ENCODE measurements at regions not wholly inside any gene's neighbourhood (a gene's known extent, or its start where the extent isn't known, plus 50 kb on each side); places are given as distances from the start of the nearest gene placed in this dataset.
"Not testable (repeated sequence)": the region's sequence is repeated elsewhere in the genome, so short reads cannot be mapped to it uniquely, and the experiment has no call there.

DNA sequence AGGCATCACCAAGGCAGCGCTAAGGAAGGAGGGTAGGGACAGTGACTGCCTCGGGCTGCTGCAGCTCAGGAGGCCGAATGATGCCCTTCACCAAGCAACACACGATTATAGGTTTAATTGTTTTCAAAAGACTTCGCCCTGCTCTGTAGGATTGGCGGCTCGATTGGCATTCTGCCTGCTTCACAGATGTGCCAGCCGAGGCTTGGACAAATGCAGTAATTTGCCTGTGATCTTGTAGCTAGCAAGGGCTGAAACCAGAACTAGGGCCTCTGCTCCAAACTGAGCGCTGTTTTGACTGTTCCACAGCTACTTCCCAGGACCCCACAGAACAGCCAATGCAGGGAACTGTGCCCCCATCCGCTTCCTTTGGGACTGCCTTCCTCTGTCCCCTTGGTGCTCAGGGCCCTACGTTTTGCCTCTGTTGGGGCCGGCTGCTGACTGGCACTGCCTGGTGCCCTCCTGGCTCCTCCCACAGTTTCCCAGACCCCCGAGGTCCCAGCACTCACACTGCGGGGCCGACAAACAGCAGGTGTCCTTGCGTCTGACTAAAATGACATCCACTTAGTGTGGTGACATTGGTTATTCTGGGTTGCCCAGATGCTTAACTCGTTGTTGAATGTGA is 62.6 kb upstream of the EN2 start:
- DNase-seq (ENCODE audit: low spot score): no peak
- TF ChIP-seq, protein P1, sequence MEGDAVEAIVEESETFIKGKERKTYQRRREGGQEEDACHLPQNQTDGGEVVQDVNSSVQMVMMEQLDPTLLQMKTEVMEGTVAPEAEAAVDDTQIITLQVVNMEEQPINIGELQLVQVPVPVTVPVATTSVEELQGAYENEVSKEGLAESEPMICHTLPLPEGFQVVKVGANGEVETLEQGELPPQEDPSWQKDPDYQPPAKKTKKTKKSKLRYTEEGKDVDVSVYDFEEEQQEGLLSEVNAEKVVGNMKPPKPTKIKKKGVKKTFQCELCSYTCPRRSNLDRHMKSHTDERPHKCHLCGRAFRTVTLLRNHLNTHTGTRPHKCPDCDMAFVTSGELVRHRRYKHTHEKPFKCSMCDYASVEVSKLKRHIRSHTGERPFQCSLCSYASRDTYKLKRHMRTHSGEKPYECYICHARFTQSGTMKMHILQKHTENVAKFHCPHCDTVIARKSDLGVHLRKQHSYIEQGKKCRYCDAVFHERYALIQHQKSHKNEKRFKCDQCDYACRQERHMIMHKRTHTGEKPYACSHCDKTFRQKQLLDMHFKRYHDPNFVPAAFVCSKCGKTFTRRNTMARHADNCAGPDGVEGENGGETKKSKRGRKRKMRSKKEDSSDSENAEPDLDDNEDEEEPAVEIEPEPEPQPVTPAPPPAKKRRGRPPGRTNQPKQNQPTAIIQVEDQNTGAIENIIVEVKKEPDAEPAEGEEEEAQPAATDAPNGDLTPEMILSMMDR (IDR thresholded peaks at IDR 0.05; ENCODE audit: extremely low read depth, missing control alignments): no peak

DNA sequence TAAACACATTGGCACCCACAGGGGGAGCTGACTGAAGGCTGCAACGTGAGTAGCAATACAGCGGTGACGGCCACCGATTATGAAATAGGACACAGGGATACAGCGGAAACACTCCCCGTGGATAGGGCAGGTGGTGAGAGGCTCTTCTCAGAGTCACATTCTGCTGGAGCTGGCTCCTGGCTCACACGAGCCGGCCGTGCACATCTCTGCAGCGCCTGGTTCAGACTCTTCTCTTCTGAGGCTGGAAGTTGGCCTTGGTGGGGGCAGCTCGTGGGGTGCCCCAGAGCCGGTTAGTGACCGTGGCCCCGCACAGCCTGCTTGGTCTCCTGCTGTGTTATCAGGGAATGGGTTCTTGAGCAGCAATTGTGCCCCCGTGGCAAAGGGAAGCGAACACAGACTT is 61.3 kb upstream of the EN2 start:
- TF ChIP-seq, protein P1 (IDR thresholded peaks at IDR 0.05; ENCODE audit: extremely low read depth, missing control alignments): no peak
- no peak for DNase-seq (ENCODE audit: low spot score)

DNA sequence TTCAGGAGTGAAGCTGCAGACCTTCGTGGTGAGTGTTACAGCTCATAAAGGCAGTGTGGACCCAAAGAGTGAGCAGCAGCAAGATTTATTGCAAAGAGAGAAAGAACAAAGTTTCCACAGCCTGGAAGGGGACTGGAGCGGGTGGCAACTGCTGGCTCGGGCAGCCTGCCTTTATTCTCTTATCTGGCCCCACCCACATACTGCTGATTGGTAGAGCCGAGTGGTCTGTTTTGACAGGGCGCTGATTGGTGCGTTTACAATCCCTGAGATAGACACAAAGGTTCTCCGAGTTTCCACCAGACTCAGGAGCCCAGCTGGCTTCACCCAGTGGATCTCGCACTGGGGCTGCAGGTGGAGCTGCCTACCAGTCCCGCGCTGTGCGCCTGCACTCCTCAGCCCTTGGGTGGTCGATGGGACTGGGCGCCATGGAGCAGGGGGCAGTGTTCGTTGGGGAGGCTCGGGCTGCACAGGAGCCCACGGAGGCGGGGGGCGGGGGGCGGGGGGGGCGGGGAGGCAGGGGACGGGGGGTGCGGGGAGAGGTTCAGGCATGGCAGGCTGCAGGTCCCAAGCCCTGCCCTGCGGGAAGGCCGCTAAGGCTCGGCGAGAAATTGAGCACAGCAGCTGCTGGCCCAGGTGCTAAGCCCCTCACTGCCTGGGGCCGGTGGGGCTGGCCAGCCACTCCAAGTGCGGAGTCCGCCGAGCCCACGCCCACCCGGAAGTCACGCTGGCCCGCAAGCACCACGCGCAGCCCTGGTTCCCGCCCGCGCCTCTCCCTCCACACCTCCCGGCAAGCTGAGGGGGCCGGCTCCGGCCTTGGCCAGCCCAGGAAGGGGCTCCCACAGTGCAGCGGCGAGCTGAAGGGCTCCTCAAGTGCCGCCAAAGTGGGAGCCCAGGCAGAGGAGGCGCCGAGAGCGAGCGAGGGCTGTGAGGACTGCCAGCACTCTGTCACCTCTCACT is 59.9 kb upstream of the EN2 start:
- DNase-seq (ENCODE audit: low spot score): not testable (repeated sequence)

DNA sequence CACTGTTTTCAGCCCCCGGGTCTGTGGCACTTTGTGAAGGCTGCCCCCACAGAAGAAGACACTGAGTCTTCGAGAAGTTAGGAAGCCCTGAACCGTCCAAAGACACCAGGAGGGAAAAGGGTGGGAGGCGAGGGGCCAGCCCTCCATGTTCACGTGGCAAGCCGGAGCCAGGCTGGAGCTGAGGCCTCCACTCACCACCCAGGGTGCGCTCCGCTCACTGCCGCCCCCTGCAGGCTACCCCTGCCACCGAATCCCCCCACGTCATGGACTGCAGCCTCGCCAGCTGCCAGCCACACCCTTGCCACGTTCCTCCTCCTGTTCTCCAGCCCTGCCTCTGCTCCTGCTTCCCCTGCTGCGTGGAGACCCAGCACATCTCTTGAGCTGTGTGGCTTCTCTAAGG is 59.0 kb upstream of the EN2 start:
- no peak for DNase-seq (ENCODE audit: low spot score)
- TF ChIP-seq, protein P1 (IDR thresholded peaks at IDR 0.05; ENCODE audit: extremely low read depth, missing control alignments): no peak

DNA sequence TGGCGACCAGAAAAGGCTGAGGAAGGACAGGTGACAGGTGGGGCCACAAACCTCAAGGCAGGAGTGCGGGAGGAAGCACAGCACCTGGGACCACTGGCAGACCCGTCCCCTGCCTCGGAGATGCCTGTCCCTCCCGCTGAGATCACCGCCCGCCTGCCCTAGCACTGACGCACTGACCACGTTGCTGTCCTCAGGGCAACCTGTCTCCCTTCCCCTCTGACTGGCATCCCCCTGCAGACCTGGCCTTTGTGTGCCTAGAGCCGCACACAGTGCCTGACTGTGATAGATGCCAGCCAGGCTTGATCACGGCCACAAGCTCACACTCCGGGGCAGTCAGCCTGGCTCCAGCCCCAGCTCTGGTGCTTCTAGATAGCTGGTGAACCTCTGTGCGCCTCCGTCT is 58.4 kb upstream of the EN2 start:
- no peak for DNase-seq (ENCODE audit: low spot score)
- TF ChIP-seq, protein P1 (IDR thresholded peaks at IDR 0.05; ENCODE audit: extremely low read depth, missing control alignments): no peak

DNA sequence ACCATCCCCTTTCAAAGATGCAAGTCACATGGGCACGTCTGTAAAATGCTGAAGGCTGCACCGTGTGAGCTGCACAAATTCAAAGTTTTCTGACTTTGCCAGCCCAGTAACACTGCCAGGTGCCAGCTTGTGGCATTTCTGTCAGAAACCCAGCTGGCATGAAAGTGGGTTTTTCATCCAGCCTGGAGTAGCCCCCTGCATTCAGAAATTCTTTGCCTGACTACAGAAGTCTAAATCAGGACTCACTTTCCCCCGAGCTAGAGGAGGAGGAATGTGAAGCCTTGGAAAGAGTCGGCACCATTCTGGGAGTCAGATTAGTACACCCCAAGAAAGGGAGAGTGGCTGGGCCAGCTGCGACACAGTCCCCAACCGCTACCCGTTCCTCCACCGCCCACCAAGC is 56.7 kb upstream of the EN2 start:
- DNase-seq (ENCODE audit: low spot score): no peak
- TF ChIP-seq, protein P1 (IDR thresholded peaks at IDR 0.05; ENCODE audit: extremely low read depth, missing control alignments): no peak

DNA sequence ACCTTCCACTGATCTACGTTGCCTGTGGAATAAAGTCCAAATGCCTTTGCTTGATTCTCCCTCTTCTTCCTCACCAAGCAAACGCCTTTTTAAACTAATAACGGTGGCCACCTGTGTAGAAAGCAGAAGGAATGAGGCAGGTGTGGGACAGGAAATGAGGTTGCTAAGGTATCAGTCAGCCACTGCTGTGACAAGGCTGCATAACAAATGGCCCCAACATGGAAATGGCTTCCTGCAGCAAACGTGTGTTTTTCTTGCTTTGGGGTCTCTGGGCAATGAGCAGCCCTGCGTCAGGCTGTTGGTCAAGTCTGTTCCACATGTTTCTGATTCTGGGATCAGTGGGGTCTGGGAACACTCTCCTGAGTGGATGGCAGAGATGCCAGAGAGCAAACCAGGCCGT is 56.0 kb upstream of the EN2 start:
- DNase-seq (ENCODE audit: low spot score): no peak
- TF ChIP-seq, protein P1 (IDR thresholded peaks at IDR 0.05; ENCODE audit: extremely low read depth, missing control alignments): no peak

All from GM20000 (cell line).